H54 (cell line): ENCODE measurements at regions not wholly inside any gene's neighbourhood (a gene's known extent, or its start where the extent isn't known, plus 50 kb on each side); places are given as distances from the start of the nearest gene placed in this dataset.

Experiments used
- DNase-seq: peaks from one replicate; pipeline ENCODE4 v3.0.0; 2011; ENCODE audit warnings: low spot score, mixed read lengths; ENCODE audit not compliant: insufficient read length
- FAIRE-seq: peaks from 3 replicates; lab custom pipeline; 2011; peaks lifted over from hg19 to GRCh38; lab: Jason Lieb, UNC
- POLR2A ChIP-seq: IDR thresholded peaks from 2 replicates; pipeline ENCODE4 v1.6.1; 2011; ENCODE audit warnings: low read depth, mild to moderate bottlenecking, low read length

DNA sequence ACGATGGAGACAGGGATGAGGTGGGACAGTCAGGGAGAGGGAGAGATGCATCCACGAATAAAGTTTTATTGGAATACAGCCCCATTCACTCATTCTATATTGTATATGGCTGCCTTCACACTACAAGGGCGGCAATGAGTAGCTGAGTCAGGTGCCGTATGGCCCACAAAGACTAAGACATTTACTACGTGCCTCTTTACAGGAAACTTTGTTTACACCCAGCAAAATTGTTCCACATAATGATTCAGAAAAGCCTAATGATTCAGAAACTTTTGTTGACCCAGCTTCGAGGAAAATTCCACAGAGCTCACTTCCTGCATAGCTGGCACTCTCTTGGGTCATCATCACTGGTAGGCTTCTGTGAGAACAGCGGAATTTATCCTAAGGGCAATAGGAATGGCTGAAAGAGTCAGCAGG, 87.3 kb upstream of the PEG3 start:
- FAIRE-seq (no peak), DNase-seq (no peak)
- no peak for TF ChIP-seq POLR2A

DNA sequence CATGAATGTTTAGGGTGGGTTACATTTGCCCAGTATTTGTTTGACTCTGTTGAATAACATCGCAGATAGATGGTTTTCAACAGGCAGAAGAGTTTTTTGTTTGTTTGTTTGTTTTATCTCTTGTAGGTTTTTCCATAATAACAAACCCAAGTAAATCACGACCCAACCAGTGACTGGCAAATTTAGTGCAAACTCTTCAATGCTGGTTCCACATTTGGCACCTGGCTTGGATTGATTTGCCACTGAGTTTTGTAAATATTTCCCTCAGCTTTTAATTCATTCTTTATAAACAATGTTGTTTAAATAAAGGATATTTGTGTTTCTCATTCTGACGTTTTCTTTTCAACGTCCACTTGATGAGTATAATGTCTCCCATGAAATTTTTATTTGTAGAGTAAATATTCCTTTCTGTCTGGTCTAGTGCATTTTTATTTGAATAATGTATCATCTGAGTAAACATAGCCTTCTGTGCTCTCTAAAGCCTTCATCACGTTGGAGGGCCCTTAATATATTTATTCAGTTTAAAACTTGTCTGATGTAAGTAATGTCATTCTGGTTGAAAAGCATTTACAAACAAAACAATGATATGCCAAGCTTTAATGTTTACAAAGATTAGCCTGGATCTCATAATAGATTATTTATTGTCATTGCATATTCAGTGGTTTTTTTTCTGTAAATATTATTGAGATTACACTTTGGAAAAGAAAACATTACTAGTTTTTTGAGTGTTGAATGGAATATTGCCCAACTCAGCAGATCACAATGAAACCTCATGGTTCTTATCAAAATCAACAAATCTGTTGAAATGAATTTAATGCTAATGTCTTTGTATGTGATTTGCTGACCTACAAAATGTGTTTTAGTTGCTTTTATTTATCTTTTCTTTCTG, 90.4 kb upstream of the PEG3 start:
- DNase-seq, result no peak
- FAIRE-seq, result no peak
- TF ChIP-seq POLR2A, result no peak

DNA sequence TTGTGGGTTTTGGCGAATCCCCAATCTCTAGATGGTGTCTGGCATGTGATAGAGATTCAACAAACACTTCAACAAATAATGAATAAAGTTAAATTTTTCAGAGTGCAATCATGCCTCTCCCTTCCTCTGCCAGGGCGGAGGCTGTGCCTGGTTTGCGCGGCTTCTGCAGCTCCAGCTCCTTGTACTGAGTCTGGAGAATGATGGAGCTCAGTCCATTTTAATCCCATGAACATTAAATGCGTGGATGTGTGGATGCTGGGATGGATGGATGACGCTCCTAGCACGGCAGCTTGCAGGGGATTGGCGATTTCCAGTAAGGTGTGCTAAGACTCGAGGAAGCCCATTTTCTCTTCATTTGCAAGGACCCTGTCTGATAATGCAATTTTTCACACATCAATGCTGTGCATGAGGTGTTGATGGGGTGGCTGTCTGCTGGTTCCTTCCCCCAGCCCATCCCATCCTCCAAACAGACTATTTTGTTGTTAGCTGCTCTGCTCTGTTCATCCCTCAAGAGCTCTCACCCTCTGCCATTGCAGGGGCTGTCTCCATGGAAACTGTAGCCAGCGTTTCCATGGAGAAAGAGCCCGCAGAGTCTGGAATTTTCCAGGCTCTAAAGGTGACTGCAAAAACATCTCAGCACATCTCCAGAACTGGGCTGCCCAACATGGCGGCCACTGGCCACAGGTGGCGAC, 92.6 kb upstream of the PEG3 start:
- TF ChIP-seq POLR2A, result no peak
- DNase-seq (no peak), FAIRE-seq (no peak)

DNA sequence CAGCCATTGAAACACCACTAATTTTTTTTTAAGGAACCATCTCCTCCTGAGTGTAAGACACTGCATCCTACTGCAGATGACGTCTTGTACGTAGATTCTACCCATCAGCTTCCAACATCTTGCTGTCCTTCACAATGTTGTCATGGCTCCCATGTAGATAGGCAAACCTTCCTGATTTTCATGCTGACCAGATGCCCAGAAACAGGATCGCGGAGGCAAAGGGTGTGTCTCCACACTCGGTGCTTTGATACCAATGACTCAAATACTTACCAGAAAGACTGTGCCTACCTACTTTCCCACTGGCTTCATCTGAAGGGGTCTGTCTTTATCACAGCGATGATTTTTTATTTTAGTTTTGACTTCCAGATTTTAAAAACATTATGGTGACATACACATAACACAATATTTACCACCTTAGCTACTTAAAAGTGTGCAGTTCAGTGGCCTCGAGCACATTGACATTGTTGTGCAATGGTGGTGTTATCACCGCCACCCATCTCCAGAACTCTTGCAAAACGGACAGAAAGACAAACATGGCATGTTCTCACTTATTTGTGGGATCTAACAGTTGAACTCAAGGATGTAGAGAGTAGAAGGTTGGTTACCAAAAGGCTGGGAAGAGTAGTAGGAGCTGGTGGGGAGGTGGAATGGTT, 94.0 kb upstream of the PEG3 start:
- FAIRE-seq (no peak), DNase-seq (no peak)
- no peak for TF ChIP-seq POLR2A

DNA sequence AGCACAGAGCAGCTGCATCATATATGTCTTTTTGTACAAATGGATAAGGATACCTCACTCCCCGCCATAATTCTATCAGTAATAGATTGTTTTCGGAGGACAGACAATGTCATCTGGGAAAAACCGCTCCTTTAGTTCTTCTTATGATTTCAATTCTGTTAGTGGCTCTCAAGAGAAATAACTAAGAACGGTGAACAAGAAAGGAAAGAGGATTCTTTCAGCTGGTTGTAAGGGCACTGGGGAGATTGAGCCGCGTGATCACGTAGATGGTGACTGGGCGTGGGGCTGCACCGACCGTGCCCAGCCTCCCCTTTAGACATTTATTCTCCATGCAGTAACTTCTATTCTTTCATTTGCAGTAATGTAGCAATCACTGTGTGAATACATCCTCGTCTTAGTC, 99.4 kb upstream of the PEG3 start:
- DNase-seq (no peak), FAIRE-seq (no peak)
- TF ChIP-seq POLR2A, result no peak

DNA sequence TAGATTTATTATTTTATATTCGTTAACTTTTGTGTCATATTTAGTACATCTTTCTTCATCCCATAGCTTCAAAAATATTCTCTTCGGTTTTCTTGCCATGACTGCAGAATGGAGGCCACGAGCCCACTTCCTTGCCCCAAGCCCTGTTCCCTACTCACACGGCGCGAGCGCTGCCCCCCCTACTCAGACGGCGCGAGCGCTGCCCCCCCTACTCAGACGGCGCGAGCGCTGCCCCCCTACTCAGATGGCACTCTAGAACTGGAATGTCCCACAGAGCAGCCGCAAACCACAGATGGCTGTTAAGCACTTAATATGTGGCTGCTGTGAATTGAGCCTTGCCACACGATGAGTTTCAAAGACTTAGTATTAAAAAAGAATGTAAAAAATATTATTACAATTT, 102.2 kb upstream of the PEG3 start:
- DNase-seq, result no peak
- no peak for TF ChIP-seq POLR2A
- FAIRE-seq, result no peak

DNA sequence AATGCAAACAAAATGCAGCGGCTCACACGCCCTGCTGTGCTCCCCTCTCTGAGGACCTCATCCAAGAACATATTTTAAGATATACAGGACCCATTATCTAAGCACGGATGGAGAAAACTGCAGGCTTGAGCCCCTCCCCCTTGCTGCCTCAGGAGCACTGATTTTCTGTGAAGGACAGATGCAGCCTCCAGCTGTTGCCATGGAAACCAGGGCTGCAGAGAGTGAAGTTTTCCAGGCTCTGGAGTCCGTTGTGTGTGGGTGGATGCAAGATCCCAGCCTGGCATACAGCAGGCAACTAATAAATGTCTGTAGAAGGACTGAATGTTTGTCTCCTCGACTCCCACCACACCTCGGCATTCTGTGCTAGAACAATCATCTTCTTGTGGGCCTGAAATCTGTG, 105.6 kb upstream of the PEG3 start:
- DNase-seq (no peak), FAIRE-seq (no peak)
- no peak for TF ChIP-seq POLR2A

DNA sequence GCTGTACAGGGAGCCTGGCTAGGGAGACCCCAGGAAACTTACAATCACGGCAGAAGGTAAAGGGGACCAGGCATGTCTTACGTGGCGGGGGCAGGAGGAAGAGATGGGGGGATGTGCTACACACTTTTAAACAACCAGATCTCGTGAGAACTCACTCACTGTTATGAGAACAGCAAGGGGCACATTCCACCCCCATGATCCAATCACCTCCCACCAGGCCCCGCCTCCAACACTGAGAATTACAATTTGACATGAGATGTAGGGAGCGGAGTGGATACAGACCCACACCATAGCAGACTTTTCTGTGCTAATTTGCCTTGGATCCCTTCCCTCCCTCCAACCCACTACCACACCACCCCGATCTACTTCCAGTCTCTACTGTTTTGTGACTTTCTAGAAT, 106.7 kb upstream of the PEG3 start:
- TF ChIP-seq POLR2A, result no peak
- FAIRE-seq, result no peak

DNA sequence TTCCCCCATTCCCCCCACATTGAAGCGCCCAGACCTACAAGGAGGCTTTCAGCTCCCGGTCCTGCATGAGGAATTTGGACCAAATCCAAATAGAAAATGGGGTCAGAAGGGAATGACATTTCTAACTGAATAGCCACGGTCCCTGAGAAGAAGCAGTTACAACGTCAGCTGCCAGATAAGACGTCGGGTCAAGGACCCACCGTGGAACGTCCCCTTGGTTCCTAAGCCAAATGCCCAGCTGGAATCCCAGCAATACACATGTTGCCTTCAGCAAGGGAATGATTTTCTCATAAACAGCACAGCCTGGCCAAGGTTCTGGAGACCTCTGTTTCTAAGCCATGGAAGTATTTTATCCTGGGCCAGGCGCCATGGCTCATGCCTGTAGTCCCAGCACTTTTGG, 109.1 kb upstream of the PEG3 start:
- no peak for DNase-seq
- FAIRE-seq, result no peak
- no peak for TF ChIP-seq POLR2A

More for the DNA sequence above, 106.7 kb upstream of the PEG3 start:
- DNase-seq, result no peak

DNA sequence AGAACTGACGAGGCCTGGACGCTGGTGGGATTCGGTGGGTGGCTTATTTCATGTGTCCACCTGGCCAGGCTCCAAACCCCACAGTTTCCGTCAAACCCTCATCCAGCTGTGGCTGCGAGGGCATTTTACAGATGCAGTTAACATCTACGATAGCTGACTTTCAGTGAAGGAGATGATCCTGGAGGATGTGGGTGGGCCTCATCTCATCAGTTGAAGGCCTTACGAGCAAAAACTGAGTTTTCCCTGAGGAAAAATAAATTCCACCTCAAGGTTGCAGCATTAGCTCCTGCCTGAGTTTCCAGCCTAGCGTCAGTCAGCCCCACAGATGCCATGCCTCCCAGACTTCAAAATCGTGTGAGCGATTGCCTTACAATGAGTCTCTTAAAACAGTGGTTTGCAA, 111.1 kb upstream of the PEG3 start:
- no peak for TF ChIP-seq POLR2A
- FAIRE-seq (no peak), DNase-seq (no peak)

DNA sequence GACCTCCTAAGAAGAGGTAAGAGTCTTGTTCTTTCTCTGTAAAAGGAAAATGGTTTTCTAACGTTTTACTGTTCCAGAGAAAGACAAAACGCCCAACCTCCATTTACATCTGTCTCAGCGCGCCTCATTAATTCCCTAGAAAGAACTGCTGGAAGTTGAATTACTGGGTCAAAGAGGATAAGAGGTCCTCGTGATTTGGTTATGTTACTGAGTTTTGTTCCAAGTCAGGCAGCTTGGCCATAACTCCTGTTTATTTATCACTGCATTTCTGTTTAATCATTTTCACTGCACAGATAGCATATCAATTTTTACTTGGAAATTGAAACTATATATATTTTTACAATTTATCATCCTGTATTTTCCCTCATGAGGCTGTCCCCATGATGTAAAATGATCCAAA, 112.9 kb upstream of the PEG3 start:
- FAIRE-seq (no peak), DNase-seq (no peak)
- TF ChIP-seq POLR2A, result no peak

DNA sequence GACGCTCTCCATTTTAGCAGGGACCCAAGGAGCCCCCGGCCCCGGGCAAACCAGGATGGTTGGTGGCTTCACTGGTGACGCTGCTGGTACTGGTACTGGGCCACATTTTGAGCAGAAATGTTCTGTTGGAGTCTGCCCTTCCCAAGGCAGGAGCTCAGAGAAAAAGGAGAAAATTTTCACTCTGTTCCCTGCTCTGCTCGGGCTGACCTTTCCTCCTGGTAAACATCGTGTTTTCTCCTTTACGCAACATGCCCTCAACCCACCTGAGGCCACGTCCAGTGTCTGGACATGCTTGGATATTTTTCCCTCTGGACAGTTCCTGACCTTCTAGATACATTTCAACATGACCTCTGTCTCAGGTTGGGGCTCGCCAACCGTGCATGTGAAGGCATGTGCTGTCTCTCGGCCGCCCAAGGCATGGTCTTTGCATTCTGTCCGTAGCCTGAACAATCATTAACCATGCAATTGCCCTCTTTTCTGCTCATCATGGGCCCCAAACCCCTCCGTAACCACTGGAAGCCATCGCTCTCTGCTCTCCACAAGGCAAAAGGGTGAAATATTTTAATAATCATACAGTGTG, 115.2 kb upstream of the PEG3 start:
- no peak for TF ChIP-seq POLR2A
- no peak for DNase-seq
- FAIRE-seq, result no peak

DNA sequence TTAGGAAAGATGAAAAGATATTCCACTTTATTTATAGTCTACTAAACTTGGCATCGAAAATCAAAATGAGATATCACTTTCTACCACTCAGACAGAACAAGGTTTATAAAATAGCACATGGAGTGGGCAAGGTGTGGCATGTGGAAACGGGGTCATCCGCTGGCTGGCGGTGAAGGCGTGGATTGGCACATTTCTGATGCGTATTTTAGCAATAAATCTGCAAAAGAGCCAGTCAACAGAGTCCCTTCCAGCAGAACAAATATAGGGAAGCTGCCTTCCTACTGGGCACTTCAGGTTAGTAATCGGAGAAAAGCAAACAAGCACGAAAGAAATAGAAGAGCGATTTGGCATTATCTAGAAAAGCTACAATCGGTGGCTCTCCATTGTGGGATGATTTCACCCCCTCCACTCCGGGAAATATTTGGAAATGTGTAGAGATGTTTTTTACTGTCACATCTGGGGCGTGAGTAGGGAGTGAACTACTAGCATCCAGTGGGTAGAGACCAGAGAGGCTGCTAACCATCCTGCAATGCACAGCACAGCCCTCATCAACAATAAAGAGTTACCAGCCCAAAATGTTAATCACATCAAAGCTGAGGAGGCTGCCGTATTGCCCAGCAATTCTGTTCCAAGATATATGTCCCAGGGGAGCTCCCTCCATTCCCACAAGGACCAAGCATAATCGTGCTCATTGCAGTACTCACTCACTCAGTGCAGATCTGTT, 116.1 kb upstream of the PEG3 start:
- FAIRE-seq (no peak), DNase-seq (no peak)
- no peak for TF ChIP-seq POLR2A

DNA sequence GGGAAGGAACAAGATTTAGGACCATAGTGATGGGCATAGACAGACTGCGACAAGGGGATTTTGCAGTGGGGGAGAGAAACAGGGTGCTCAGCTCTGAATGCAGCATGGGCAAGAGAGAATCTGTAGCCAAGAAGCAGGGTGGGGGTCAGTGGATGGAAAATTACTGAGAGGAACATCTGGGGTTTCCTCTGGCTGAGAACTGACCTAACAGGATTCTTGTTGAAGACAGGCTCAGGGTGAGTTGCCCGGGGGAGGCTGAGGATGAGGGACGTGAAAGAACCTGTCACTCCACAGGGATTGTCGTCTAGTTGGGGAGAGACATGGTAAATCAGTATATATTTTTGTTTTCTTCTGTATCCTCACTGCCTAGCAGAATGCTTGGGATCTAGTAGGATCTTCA, 118.7 kb upstream of the PEG3 start:
- FAIRE-seq (no peak), DNase-seq (no peak)
- no peak for TF ChIP-seq POLR2A
